IPS-18c (cell line): ENCODE measurements at regions not wholly inside any gene's neighbourhood (a gene's known extent, or its start where the extent isn't known, plus 50 kb on each side); places are given as distances from the start of the nearest gene placed in this dataset.
"Not testable (repeated sequence)": the region's sequence is repeated elsewhere in the genome, so short reads cannot be mapped to it uniquely, and the experiment has no call there.

Source experiments
- H3K4me3 ChIP-seq: 2 replicates; pipeline ENCODE4 v1.7.0; 2013; ENCODE audit warnings: low read depth, mild to moderate bottlenecking, low read length, moderate library complexity; ENCODE audit not compliant: insufficient read depth
- H3K9me3 ChIP-seq: one replicate; pipeline ENCODE4 v1.6.1; 2013; ENCODE audit warnings: mild to moderate bottlenecking, low read length, moderate library complexity; ENCODE audit not compliant: control insufficient read depth, insufficient read depth

DNA sequence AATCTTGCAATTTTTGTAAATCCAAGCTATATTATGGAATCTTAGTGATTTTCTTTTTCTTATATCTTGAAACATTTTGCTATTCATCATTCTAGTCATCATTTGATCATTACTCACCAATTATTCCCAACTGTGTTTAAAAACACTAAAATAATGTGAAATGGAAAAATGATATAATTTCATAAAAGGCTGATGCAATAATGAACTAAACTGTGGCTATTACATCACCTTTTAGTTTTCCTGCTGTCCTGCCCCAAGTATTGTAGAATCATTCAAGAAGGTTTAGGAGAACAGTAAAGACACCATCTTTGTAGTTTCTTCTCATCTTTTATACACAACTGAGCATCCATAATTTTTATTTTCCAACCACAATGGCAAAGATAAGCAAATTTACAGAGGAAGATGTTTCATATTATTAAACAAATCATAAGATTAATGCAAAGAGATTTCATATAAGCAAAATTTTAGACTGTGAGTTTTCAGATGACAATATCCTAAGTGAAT lies 431.0 kb upstream of the SLC30A5 start:
- Histone ChIP-seq H3K4me3 (no peak overlapping the region), H3K9me3 (no peaks in the 10 kb centered on the region)

- Histone ChIP-seq H3K4me3 (no peak overlapping the region), H3K9me3 (no peaks in the 10 kb centered on the region)
These were observed 423.8 kb upstream of the SLC30A5 start for GRCh38 chr5:68669864-68670575.

DNA sequence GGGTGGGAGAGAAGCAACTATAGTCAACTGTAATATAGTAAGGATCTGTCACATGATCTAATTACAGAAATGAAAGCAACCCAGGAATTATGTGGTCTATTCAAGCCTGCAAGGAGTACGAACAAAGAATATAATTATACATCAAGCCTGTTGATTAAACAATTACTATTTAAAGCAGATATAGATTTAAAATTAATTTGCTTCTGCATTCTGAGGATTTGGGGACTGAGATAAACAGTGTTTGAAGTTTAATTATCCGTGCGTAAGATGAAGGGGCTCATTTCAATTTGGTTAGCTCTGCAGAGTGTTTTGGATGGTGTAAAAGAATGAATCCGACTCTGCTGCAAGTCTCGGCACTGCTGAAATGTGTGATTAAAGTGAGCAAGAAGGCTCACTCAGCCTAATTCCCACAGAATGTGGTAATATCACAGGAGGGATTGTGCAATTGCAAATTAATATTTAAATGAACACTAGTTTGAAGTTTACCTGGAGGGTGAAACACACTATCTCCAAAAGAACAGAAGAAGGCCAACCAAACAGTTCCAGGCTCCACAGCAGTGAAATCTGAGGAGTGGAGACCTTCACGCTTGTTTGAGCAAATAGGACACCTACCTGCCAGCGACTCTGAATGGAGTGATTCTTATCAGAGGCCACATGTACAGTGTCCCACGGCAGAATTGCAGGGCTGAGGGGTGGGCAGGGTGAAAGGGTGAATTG lies 420.6 kb upstream of the SLC30A5 start:
- Histone ChIP-seq H3K4me3 (no peak overlapping the region), H3K9me3 (no peaks in the 10 kb centered on the region)

GRCh38 chr5:68673823-68674180 lies 420.0 kb upstream of the SLC30A5 start:
- no peak overlapping the region for H3K4me3 ChIP-seq
- H3K9me3 ChIP-seq: no peaks in the 10 kb centered on the region

DNA sequence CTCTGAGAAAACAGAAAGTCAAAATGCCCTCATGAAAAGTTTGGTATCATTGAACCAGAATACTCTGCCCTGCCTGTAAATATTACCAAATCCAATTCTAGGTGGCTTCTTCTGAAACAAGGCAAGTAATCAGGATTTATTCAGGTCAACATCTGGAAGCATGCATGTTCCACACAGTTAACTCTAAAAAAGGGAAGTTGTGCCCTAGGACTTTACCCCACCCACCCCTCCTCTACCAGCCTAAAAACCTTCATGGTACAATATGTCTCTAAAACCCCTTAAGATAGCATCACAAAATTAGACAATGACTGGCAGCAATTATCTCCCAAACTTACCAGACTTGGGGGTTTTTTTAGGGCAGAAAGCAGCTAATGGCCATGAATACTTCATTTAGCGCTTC lies 414.8 kb upstream of the SLC30A5 start:
- H3K4me3 ChIP-seq: no peak overlapping the region
- no peaks in the 10 kb centered on the region for H3K9me3 ChIP-seq

- Histone ChIP-seq H3K4me3 (no peak overlapping the region), H3K9me3 (no peaks in the 10 kb centered on the region)
These were observed 413.4 kb upstream of the SLC30A5 start for GRCh38 chr5:68680366-68680765.

DNA sequence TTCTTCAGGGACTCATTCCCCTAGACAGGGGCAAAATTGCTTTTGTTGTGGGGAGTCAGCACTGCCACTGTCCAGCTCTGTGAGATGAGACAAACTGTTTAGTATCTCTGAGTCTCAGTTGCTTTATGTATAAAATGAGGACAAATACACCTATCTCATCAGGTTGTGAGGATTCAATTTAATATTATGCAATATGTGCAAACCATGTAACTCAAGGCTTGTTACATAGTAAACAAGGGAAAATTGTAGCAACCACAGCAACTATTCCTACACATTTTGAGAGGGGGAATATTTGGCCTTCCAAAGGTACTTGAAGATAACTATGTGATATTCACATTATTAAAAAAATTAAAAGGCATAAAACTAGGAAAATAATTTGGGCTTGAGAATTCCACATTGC lies 411.9 kb upstream of the SLC30A5 start:
- Histone ChIP-seq H3K9me3 (no peaks in the 10 kb centered on the region), H3K4me3 (no peak overlapping the region)

- no peak overlapping the region for H3K4me3 ChIP-seq
- no peaks in the 10 kb centered on the region for H3K9me3 ChIP-seq
These were observed 411.2 kb upstream of the SLC30A5 start for GRCh38 chr5:68682400-68683160.

DNA sequence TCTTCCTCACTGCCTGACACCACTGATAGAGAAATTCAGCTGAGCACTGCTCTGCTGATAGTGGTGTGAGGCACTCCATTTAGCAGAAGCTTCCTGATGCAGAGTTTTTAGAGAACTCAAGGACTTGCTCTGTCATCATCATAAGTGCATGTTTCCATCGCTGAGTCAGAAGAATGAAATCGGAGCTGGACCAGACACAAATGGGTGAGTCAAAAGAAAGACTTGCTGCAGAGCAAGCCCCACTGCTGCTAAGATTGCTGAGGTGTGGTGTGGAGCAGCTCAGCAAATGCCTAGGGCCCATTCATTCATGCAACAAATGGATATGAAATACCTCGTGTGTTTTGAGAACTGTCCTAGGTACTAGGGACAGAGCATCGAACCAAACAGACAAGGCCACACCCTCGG lies 410.2 kb upstream of the SLC30A5 start:
- H3K4me3 ChIP-seq: no peak overlapping the region

DNA sequence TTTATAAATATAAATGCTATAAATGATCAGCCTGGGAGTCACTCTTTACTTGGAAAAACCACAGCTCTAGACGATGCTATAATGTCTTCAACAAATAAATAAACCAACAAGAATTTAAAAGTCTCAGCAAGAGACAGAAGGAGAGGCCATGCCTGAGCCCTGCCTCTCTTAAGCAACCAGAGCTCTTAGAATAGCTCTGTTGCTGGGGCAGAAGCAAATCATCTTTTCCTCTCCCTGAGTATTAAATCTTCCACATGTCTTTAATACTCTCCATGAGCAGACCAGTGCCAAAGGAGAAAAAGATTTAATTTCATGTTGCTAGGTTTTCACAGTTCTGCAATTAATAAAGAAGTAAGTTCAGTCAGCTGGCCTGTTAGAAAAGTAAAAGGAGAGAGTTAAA lies 408.0 kb upstream of the SLC30A5 start:
- no peaks in the 10 kb centered on the region for H3K9me3 ChIP-seq

More for the DNA sequence above, 410.2 kb upstream of the SLC30A5 start:
- no peaks in the 10 kb centered on the region for H3K9me3 ChIP-seq

DNA sequence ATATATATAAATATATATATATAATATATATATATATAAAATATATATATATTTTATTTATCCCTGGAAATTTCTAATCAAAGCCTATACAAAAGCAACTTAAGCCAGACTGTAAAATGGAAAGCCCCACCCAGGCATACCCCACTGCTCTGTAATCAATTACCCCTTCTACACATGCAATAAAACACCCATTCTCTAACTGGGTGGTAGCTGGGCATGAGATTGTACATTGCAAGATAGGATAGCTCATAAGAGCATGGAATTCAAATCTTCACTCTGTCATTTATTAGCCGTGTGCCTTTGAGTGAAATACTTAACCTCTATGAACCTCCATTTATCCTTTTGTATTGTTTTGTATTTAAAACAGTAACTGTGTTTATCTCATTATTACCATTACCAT lies 405.3 kb upstream of the SLC30A5 start:
- peaks cover 5% of the 10 kb centered on the region for H3K9me3 ChIP-seq
- no peak overlapping the region for H3K4me3 ChIP-seq

More for the DNA sequence above, 408.0 kb upstream of the SLC30A5 start:
- H3K4me3 ChIP-seq: no peak overlapping the region

- peaks cover 5% of the 10 kb centered on the region for H3K9me3 ChIP-seq
These were observed 404.8 kb upstream of the SLC30A5 start for GRCh38 chr5:68689010-68689409.

DNA sequence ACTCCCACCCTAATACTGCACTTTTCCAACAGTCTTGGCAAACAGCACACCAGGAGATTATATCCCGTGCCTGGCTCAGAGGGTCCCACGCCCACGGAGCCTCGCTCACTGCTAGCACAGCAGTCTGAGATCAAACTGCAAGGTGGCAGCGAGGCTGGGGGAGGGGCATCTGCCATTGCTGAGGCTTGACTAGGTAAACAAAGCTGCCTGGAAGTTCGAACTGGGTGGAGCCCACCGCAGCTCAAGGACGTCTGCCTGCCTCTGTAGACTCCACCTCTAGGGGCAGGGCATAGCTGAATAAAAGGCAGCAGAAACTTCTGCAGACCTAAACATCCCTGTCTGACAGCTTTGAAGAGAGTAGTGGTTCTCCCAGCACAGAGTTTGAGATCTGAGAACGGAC lies 401.9 kb upstream of the SLC30A5 start:
- not testable (repeated sequence) for H3K4me3 ChIP-seq, H3K9me3 ChIP-seq

More at GRCh38 chr5:68689010-68689409, 404.8 kb upstream of the SLC30A5 start:
- H3K4me3 ChIP-seq: no peak overlapping the region

- peaks cover 2% of the 10 kb centered on the region for H3K9me3 ChIP-seq
- H3K4me3 ChIP-seq: no peak overlapping the region
These were observed 395.5 kb upstream of the SLC30A5 start for GRCh38 chr5:68698025-68698940.

- H3K9me3 ChIP-seq: peaks cover 2% of the 10 kb centered on the region
- no peak overlapping the region for H3K4me3 ChIP-seq
These were observed 393.8 kb upstream of the SLC30A5 start for GRCh38 chr5:68699966-68700365.

DNA sequence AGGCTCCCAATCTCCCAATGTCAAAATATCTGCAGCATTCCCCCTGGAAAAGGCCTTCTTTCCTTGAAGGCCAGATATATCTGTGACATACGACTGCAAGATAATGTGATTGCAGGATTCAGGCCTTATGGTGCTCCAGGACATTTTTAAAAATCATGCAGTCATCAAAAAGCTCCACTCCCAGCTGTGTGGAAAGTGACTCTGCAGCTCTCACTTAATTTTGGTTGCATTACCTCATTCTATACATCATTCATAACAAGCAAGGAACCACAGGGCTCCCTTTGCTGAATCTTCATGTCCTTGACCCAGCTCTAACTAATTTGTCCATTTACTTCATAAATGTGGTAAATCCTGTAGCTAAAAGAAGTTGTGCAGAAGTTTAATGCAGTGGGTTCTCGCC lies 386.2 kb upstream of the SLC30A5 start:
- H3K9me3 ChIP-seq: peaks cover 2% of the 10 kb centered on the region

More for the DNA sequence above, 386.2 kb upstream of the SLC30A5 start:
- H3K4me3 ChIP-seq: no peak overlapping the region
